ENCODE measurements at regions not wholly inside any gene's neighbourhood (a gene's known extent, or its start where the extent isn't known, plus 50 kb on each side); places are given as distances from the start of the nearest gene placed in this dataset.
"Not testable (repeated sequence)": the region's sequence is repeated elsewhere in the genome, so short reads cannot be mapped to it uniquely, and the experiment has no call there.

GRCh38 chr4:127506283-127506682 lies 126.5 kb upstream of the INTU start:
- Histone ChIP-seq H3K36me3 (ENCODE audit: control insufficient read depth in 2 of 2, insufficient read depth in 2 of 2, low read length in 2 of 2) (no peaks in the 10 kb centered on the region), H3K27me3 (ENCODE audit: control insufficient read depth in 2 of 2, insufficient read depth in 2 of 2, low read length in 2 of 2) (no peaks in the 10 kb centered on the region), H3K4me3 (ENCODE audit: low read length in 2 of 2) (no peak overlapping the region), H3K4me1 (ENCODE audit: control insufficient read depth in 2 of 2, insufficient read depth in 2 of 2, low read length in 2 of 2) (no peaks in the 10 kb centered on the region), H3K9me3 (ENCODE audit: control insufficient read depth in 2 of 2, low read length in 2 of 2) (no peaks in the 10 kb centered on the region), H3K27ac (ENCODE audit: low read depth in 2 of 2, low read length in 2 of 2) (no peak overlapping the region), H3K9ac (ENCODE audit: low read depth in 1 of 2, low read length in 2 of 2) (no peak overlapping the region)

- no peak overlapping the region for H3K27ac ChIP-seq (ENCODE audit: low read depth in 2 of 2, low read length in 2 of 2)
- H3K9me3 ChIP-seq (ENCODE audit: control insufficient read depth in 2 of 2, low read length in 2 of 2) = no peaks in the 10 kb centered on the region
- H3K36me3 ChIP-seq (ENCODE audit: control insufficient read depth in 2 of 2, insufficient read depth in 2 of 2, low read length in 2 of 2) = no peaks in the 10 kb centered on the region
- no peaks in the 10 kb centered on the region for H3K27me3 ChIP-seq (ENCODE audit: control insufficient read depth in 2 of 2, insufficient read depth in 2 of 2, low read length in 2 of 2)
- no peak overlapping the region for H3K4me3 ChIP-seq (ENCODE audit: low read length in 2 of 2)
- H3K4me1 ChIP-seq (ENCODE audit: control insufficient read depth in 2 of 2, insufficient read depth in 2 of 2, low read length in 2 of 2) = no peaks in the 10 kb centered on the region
- no peak overlapping the region for H3K9ac ChIP-seq (ENCODE audit: low read depth in 1 of 2, low read length in 2 of 2)
Measured at GRCh38 chr4:127509155-127509554, 123.6 kb upstream of the INTU start.

GRCh38 chr4:127512672-127513071 lies 120.1 kb upstream of the INTU start:
- H3K36me3 ChIP-seq (ENCODE audit: control insufficient read depth in 2 of 2, insufficient read depth in 2 of 2, low read length in 2 of 2); H3K27me3 ChIP-seq (ENCODE audit: control insufficient read depth in 2 of 2, insufficient read depth in 2 of 2, low read length in 2 of 2); H3K4me3 ChIP-seq (ENCODE audit: low read length in 2 of 2); H3K27ac ChIP-seq (ENCODE audit: low read depth in 2 of 2, low read length in 2 of 2); H3K9me3 ChIP-seq (ENCODE audit: control insufficient read depth in 2 of 2, low read length in 2 of 2); H3K9ac ChIP-seq (ENCODE audit: low read depth in 1 of 2, low read length in 2 of 2); H3K4me1 ChIP-seq (ENCODE audit: control insufficient read depth in 2 of 2, insufficient read depth in 2 of 2, low read length in 2 of 2): not testable (repeated sequence)

GRCh38 chr4:127515259-127515658 lies 117.5 kb upstream of the INTU start:
- H3K27ac ChIP-seq (ENCODE audit: low read depth in 2 of 2, low read length in 2 of 2); H3K4me3 ChIP-seq (ENCODE audit: low read length in 2 of 2); H3K9me3 ChIP-seq (ENCODE audit: control insufficient read depth in 2 of 2, low read length in 2 of 2); H3K9ac ChIP-seq (ENCODE audit: low read depth in 1 of 2, low read length in 2 of 2); H3K4me1 ChIP-seq (ENCODE audit: control insufficient read depth in 2 of 2, insufficient read depth in 2 of 2, low read length in 2 of 2); H3K27me3 ChIP-seq (ENCODE audit: control insufficient read depth in 2 of 2, insufficient read depth in 2 of 2, low read length in 2 of 2); H3K36me3 ChIP-seq (ENCODE audit: control insufficient read depth in 2 of 2, insufficient read depth in 2 of 2, low read length in 2 of 2): not testable (repeated sequence)

- H3K9ac ChIP-seq (ENCODE audit: low read depth in 1 of 2, low read length in 2 of 2) = no peak overlapping the region
- H3K4me1 ChIP-seq (ENCODE audit: control insufficient read depth in 2 of 2, insufficient read depth in 2 of 2, low read length in 2 of 2) = no peaks in the 10 kb centered on the region
- no peak overlapping the region for H3K4me3 ChIP-seq (ENCODE audit: low read length in 2 of 2)
- H3K36me3 ChIP-seq (ENCODE audit: control insufficient read depth in 2 of 2, insufficient read depth in 2 of 2, low read length in 2 of 2) = no peaks in the 10 kb centered on the region
- H3K9me3 ChIP-seq (ENCODE audit: control insufficient read depth in 2 of 2, low read length in 2 of 2) = no peaks in the 10 kb centered on the region
- no peaks in the 10 kb centered on the region for H3K27me3 ChIP-seq (ENCODE audit: control insufficient read depth in 2 of 2, insufficient read depth in 2 of 2, low read length in 2 of 2)
- H3K27ac ChIP-seq (ENCODE audit: low read depth in 2 of 2, low read length in 2 of 2) = no peak overlapping the region
Measured at GRCh38 chr4:127518046-127518445, 114.7 kb upstream of the INTU start.

- Histone ChIP-seq H3K27me3 (ENCODE audit: control insufficient read depth in 2 of 2, insufficient read depth in 2 of 2, low read length in 2 of 2) (no peaks in the 10 kb centered on the region), H3K9ac (ENCODE audit: low read depth in 1 of 2, low read length in 2 of 2) (no peak overlapping the region), H3K9me3 (ENCODE audit: control insufficient read depth in 2 of 2, low read length in 2 of 2) (no peaks in the 10 kb centered on the region), H3K4me1 (ENCODE audit: control insufficient read depth in 2 of 2, insufficient read depth in 2 of 2, low read length in 2 of 2) (no peaks in the 10 kb centered on the region), H3K4me3 (ENCODE audit: low read length in 2 of 2) (no peak overlapping the region), H3K36me3 (ENCODE audit: control insufficient read depth in 2 of 2, insufficient read depth in 2 of 2, low read length in 2 of 2) (no peaks in the 10 kb centered on the region), H3K27ac (ENCODE audit: low read depth in 2 of 2, low read length in 2 of 2) (no peak overlapping the region)
Measured at GRCh38 chr4:127521463-127521862, 111.3 kb upstream of the INTU start.

- Histone ChIP-seq H3K27me3 (ENCODE audit: control insufficient read depth in 2 of 2, insufficient read depth in 2 of 2, low read length in 2 of 2) (no peaks in the 10 kb centered on the region), H3K9me3 (ENCODE audit: control insufficient read depth in 2 of 2, low read length in 2 of 2) (no peaks in the 10 kb centered on the region), H3K9ac (ENCODE audit: low read depth in 1 of 2, low read length in 2 of 2) (no peak overlapping the region), H3K4me1 (ENCODE audit: control insufficient read depth in 2 of 2, insufficient read depth in 2 of 2, low read length in 2 of 2) (no peaks in the 10 kb centered on the region), H3K36me3 (ENCODE audit: control insufficient read depth in 2 of 2, insufficient read depth in 2 of 2, low read length in 2 of 2) (no peaks in the 10 kb centered on the region), H3K27ac (ENCODE audit: low read depth in 2 of 2, low read length in 2 of 2) (no peak overlapping the region), H3K4me3 (ENCODE audit: low read length in 2 of 2) (no peak overlapping the region)
Measured at GRCh38 chr4:127523369-127523768, 109.4 kb upstream of the INTU start.

- no peaks in the 10 kb centered on the region for H3K9me3 ChIP-seq (ENCODE audit: control insufficient read depth in 2 of 2, low read length in 2 of 2)
- H3K27ac ChIP-seq (ENCODE audit: low read depth in 2 of 2, low read length in 2 of 2) = no peak overlapping the region
- no peaks in the 10 kb centered on the region for H3K4me1 ChIP-seq (ENCODE audit: control insufficient read depth in 2 of 2, insufficient read depth in 2 of 2, low read length in 2 of 2)
- no peaks in the 10 kb centered on the region for H3K36me3 ChIP-seq (ENCODE audit: control insufficient read depth in 2 of 2, insufficient read depth in 2 of 2, low read length in 2 of 2)
- H3K9ac ChIP-seq (ENCODE audit: low read depth in 1 of 2, low read length in 2 of 2) = no peak overlapping the region
- no peaks in the 10 kb centered on the region for H3K27me3 ChIP-seq (ENCODE audit: control insufficient read depth in 2 of 2, insufficient read depth in 2 of 2, low read length in 2 of 2)
- no peak overlapping the region for H3K4me3 ChIP-seq (ENCODE audit: low read length in 2 of 2)
Measured at GRCh38 chr4:127525608-127526007, 107.1 kb upstream of the INTU start.

GRCh38 chr4:127528302-127528701 lies 104.5 kb upstream of the INTU start:
- Histone ChIP-seq H3K4me3 (ENCODE audit: low read length in 2 of 2) (no peak overlapping the region), H3K4me1 (ENCODE audit: control insufficient read depth in 2 of 2, insufficient read depth in 2 of 2, low read length in 2 of 2) (no peaks in the 10 kb centered on the region), H3K27me3 (ENCODE audit: control insufficient read depth in 2 of 2, insufficient read depth in 2 of 2, low read length in 2 of 2) (no peaks in the 10 kb centered on the region), H3K27ac (ENCODE audit: low read depth in 2 of 2, low read length in 2 of 2) (no peak overlapping the region), H3K36me3 (ENCODE audit: control insufficient read depth in 2 of 2, insufficient read depth in 2 of 2, low read length in 2 of 2) (no peaks in the 10 kb centered on the region), H3K9me3 (ENCODE audit: control insufficient read depth in 2 of 2, low read length in 2 of 2) (no peaks in the 10 kb centered on the region), H3K9ac (ENCODE audit: low read depth in 1 of 2, low read length in 2 of 2) (no peak overlapping the region)

- not testable (repeated sequence) for H3K9me3 ChIP-seq (ENCODE audit: control insufficient read depth in 2 of 2, low read length in 2 of 2); H3K4me1 ChIP-seq (ENCODE audit: control insufficient read depth in 2 of 2, insufficient read depth in 2 of 2, low read length in 2 of 2); H3K27ac ChIP-seq (ENCODE audit: low read depth in 2 of 2, low read length in 2 of 2); H3K9ac ChIP-seq (ENCODE audit: low read depth in 1 of 2, low read length in 2 of 2); H3K27me3 ChIP-seq (ENCODE audit: control insufficient read depth in 2 of 2, insufficient read depth in 2 of 2, low read length in 2 of 2); H3K36me3 ChIP-seq (ENCODE audit: control insufficient read depth in 2 of 2, insufficient read depth in 2 of 2, low read length in 2 of 2); H3K4me3 ChIP-seq (ENCODE audit: low read length in 2 of 2)
Measured at GRCh38 chr4:127529879-127530278, 102.9 kb upstream of the INTU start.

- Histone ChIP-seq H3K36me3 (ENCODE audit: control insufficient read depth in 2 of 2, insufficient read depth in 2 of 2, low read length in 2 of 2) (no peaks in the 10 kb centered on the region), H3K27me3 (ENCODE audit: control insufficient read depth in 2 of 2, insufficient read depth in 2 of 2, low read length in 2 of 2) (no peaks in the 10 kb centered on the region), H3K4me1 (ENCODE audit: control insufficient read depth in 2 of 2, insufficient read depth in 2 of 2, low read length in 2 of 2) (no peaks in the 10 kb centered on the region), H3K27ac (ENCODE audit: low read depth in 2 of 2, low read length in 2 of 2) (no peak overlapping the region), H3K9me3 (ENCODE audit: control insufficient read depth in 2 of 2, low read length in 2 of 2) (no peaks in the 10 kb centered on the region), H3K9ac (ENCODE audit: low read depth in 1 of 2, low read length in 2 of 2) (no peak overlapping the region), H3K4me3 (ENCODE audit: low read length in 2 of 2) (no peak overlapping the region)
Measured at GRCh38 chr4:127533028-127533700, 99.6 kb upstream of the INTU start.

Data from mucosa of rectum (tissue), 2 donors.